ENCODE measurements at regions not wholly inside any gene's neighbourhood (a gene's known extent, or its start where the extent isn't known, plus 50 kb on each side); places are given as distances from the start of the nearest gene placed in this dataset.

DNA sequence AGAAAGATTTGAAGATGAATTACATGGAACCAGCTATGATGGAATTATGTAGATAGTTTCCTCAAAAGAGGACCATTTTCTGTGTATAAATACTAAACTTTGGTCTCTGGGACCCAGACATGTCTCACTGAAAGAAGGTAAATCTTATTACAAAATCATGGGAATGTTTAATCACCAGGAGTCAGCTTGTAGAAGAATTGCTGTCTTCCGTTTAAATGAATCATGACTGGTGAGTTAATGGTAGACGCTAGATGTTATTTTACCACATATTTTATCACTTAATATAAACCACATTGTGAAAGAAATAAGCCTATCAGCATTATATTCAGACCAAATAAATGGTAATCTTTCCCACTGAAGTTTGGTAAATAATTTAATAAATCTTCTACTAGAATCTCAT lies 322.3 kb upstream of the SUCLG2 start:
- no peak for DNase-seq (ENCODE audit: low read depth)
- TF ChIP-seq POLR2A (IDR thresholded peaks at IDR 0.05; ENCODE audit: extremely low read depth, insufficient read length) (no peak), MYC (IDR thresholded peaks at IDR 0.05; ENCODE audit: low read depth, low read length) (no peak)
- TF ChIP-seq, protein P1, sequence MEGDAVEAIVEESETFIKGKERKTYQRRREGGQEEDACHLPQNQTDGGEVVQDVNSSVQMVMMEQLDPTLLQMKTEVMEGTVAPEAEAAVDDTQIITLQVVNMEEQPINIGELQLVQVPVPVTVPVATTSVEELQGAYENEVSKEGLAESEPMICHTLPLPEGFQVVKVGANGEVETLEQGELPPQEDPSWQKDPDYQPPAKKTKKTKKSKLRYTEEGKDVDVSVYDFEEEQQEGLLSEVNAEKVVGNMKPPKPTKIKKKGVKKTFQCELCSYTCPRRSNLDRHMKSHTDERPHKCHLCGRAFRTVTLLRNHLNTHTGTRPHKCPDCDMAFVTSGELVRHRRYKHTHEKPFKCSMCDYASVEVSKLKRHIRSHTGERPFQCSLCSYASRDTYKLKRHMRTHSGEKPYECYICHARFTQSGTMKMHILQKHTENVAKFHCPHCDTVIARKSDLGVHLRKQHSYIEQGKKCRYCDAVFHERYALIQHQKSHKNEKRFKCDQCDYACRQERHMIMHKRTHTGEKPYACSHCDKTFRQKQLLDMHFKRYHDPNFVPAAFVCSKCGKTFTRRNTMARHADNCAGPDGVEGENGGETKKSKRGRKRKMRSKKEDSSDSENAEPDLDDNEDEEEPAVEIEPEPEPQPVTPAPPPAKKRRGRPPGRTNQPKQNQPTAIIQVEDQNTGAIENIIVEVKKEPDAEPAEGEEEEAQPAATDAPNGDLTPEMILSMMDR (IDR thresholded peaks at IDR 0.05; ENCODE audit: low read depth, low read length), result no peak
- TF ChIP-seq, protein P2, sequence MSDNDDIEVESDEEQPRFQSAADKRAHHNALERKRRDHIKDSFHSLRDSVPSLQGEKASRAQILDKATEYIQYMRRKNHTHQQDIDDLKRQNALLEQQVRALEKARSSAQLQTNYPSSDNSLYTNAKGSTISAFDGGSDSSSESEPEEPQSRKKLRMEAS (IDR thresholded peaks at IDR 0.05; ENCODE audit: low read depth, low read length), result no peak
- H3K4me3 ChIP-seq (ENCODE audit: low read depth, low read length), result no peak overlapping the region

DNA sequence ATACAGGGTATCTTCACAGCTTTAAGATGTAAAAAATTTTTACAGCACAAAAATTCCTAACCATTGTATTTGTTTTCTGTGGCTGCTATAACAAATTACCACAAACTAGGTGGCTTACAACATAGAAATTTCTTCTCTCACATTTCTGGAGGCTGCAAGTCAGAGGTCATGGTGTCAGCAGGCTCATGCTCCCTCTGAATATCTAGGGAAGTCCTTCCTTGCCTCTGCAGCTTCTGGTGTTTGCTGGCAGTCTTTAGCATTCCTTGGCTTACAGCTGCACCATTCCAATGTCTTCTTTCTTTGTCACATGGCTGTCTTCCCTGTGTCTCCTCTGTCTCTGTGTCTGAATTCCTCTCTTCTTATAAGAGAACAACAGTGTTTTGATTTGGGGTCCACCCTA lies 310.2 kb upstream of the SUCLG2 start:
- no peak for TF ChIP-seq MYC (IDR thresholded peaks at IDR 0.05; ENCODE audit: low read depth, low read length)
- H3K4me3 ChIP-seq (ENCODE audit: low read depth, low read length), result no peak overlapping the region
- DNase-seq (ENCODE audit: low read depth), result no peak

DNA sequence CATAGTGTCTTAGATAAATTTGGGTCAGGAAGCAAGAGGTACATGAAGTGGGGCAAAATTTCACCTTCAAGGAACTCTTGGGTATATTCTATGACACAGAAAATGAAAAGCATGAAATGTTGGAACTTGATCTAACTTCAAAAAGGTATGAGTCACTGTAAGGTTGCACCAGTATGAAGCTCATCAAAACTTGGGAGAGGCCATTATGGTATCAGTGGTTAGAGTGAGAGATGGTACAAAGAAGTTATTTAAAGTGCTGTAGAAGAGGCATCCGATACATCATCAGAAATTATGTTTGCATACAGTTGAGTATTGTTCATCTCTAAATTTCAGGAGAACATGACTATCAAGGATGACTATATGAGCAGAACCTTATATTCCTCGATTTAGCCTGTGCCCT lies 302.9 kb upstream of the SUCLG2 start:
- H3K4me3 ChIP-seq (ENCODE audit: low read depth, low read length), result no peak overlapping the region
- TF ChIP-seq POLR2A (IDR thresholded peaks at IDR 0.05; ENCODE audit: extremely low read depth, insufficient read length), result no peak
- TF ChIP-seq MYC (IDR thresholded peaks at IDR 0.05; ENCODE audit: low read depth, low read length), result no peak
- TF ChIP-seq, protein P2 (IDR thresholded peaks at IDR 0.05; ENCODE audit: low read depth, low read length), result no peak
- TF ChIP-seq, protein P1 (IDR thresholded peaks at IDR 0.05; ENCODE audit: low read depth, low read length), result no peak
- DNase-seq (ENCODE audit: low read depth), result no peak

DNA sequence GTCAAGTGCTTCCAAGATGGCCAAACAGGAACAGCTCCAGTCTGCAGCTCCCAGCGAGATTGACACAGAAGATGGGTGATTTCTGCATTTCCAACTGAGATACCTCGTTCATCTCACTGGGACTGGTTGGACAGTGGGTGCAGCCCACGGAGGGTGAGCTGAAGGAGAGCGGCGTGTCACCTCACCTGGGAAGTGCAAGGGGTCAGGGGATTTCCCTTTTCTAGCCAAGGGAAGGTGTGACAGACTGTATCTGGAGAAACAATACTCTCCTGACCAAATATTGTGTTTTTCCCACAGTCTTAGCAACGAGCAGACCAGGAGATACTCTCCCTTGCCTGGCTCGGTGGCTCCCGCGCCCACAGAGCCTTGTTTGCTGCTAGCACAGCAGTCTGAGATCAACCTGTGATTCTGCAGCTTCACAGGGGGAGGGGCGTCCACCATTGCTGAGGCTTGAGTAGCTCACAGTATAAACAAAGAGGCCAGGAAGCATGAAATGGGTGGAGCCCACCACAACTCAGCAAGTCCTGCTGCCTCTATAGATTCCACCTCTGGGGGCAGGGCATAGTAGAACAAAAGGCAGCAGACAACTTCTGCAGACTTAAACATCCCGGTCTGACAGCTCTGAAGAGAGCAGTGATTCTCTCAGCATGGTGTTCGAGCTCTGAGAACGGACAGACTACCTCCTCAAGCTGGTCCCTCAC lies 293.5 kb upstream of the SUCLG2 start:
- DNase-seq (ENCODE audit: low read depth), result no peak
- no peak overlapping the region for H3K4me3 ChIP-seq (ENCODE audit: low read depth, low read length)
- TF ChIP-seq, protein P1 (IDR thresholded peaks at IDR 0.05; ENCODE audit: low read depth, low read length), result no peak
- TF ChIP-seq, protein P2 (IDR thresholded peaks at IDR 0.05; ENCODE audit: low read depth, low read length), result no peak
- TF ChIP-seq MYC (IDR thresholded peaks at IDR 0.05; ENCODE audit: low read depth, low read length), result no peak
- TF ChIP-seq POLR2A (IDR thresholded peaks at IDR 0.05; ENCODE audit: extremely low read depth, insufficient read length), result no peak

DNA sequence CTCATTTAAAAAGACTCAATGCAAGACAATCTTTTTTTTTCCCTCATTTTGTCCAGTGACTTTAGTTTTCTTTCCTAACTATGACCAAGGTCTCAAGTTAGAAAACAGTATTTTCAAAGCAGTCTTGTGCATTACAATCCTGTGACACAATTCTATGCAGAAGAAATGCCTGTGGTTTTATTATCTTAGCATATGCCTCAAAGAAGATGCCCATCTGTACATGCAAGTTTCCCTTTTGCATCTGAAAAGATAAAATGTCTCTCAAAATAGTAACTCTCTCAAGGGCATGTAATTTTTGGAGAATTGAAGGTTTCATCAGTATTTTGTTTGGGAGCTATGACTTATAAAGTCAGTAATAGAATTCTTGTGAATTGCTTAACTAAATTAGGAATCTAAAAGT lies 292.0 kb upstream of the SUCLG2 start:
- TF ChIP-seq, protein P2 (IDR thresholded peaks at IDR 0.05; ENCODE audit: low read depth, low read length), result no peak
- TF ChIP-seq, protein P1 (IDR thresholded peaks at IDR 0.05; ENCODE audit: low read depth, low read length), result no peak
- TF ChIP-seq POLR2A (IDR thresholded peaks at IDR 0.05; ENCODE audit: extremely low read depth, insufficient read length), result no peak
- TF ChIP-seq MYC (IDR thresholded peaks at IDR 0.05; ENCODE audit: low read depth, low read length), result no peak
- H3K4me3 ChIP-seq (ENCODE audit: low read depth, low read length), result no peak overlapping the region
- no peak for DNase-seq (ENCODE audit: low read depth)

DNA sequence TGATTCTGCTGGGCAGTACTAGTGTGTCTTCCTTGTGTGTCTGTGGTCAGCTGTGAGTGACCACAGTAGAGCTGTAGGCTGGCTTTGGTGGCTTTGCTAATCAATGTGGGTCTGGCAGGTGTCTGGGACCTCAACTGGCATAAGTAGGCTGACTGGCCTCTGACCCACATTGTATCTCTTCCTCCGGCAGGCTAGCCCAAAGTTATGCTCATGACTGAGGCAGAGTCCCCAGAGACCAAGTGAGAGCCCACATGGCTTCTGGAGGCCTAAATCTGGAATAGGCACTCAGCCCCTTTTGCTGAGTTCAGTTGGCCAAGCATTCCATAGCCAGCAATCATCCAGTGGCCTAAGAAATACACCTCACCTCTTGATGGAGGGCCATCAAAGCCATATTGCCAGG lies 289.1 kb upstream of the SUCLG2 start:
- H3K4me3 ChIP-seq (ENCODE audit: low read depth, low read length), result no peak overlapping the region
- DNase-seq (ENCODE audit: low read depth), result no peak
- TF ChIP-seq POLR2A (IDR thresholded peaks at IDR 0.05; ENCODE audit: extremely low read depth, insufficient read length), result no peak
- TF ChIP-seq, protein P1 (IDR thresholded peaks at IDR 0.05; ENCODE audit: low read depth, low read length), result no peak
- no peak for TF ChIP-seq MYC (IDR thresholded peaks at IDR 0.05; ENCODE audit: low read depth, low read length)
- TF ChIP-seq, protein P2 (IDR thresholded peaks at IDR 0.05; ENCODE audit: low read depth, low read length), result no peak

Measured in NB4 (cell line).